Common myeloid progenitor, CD34-positive (primary cell): ENCODE measurements at regions not wholly inside any gene's neighbourhood (a gene's known extent, or its start where the extent isn't known, plus 50 kb on each side); places are given as distances from the start of the nearest gene placed in this dataset.
A peak's percentile ranks its signal among the peaks of the same experiment; 100 is the strongest.

Experiments used
- CTCF ChIA-PET: fragments of 350-600 bp; sonication (Branson Sonifier 250); formaldehyde crosslinking; loops from one replicate; lab custom pipeline; 2021; ENCODE audit warnings: antibody characterized with exemption; lab: Charles Lee
- POLR2A ChIA-PET: fragments of 350-600 bp; sonication (Branson Sonifier 250); formaldehyde crosslinking; loops from one replicate; lab custom pipeline; 2021; ENCODE audit warnings: antibody characterized with exemption; lab: Charles Lee
- DNase-seq, 3 donors: peaks; one replicate each; pipeline versions ENCODE4 v3.0.0 to v3.0.0-alpha.2; 2013
- H3K27ac ChIP-seq, 2 experiments: 1 replicate in 1 of 2; 2 replicates in 1 of 2; pipeline ENCODE4 v1.7.0; 2013; ENCODE audit warnings: inconsistent platforms in 2 of 2, low read length in 2 of 2, mild to moderate bottlenecking in 2 of 2, low read depth in 1 of 2, moderate library complexity in 1 of 2; ENCODE audit not compliant: severe bottlenecking in 2 of 2, insufficient read depth in 1 of 2, poor library complexity in 1 of 2
- H3K27me3 ChIP-seq, 5 experiments: replicated peaks in 2 of 5; 1 replicate in 3 of 5; 2 replicates in 2 of 5; pipeline versions ENCODE4 v1.6.1 to v1.7.0; 2013; ENCODE audit warnings: low read length in 4 of 5, mild to moderate bottlenecking in 2 of 5, moderate library complexity in 2 of 5, inconsistent platforms in 1 of 5; ENCODE audit not compliant: insufficient read depth in 5 of 5, control insufficient read depth in 4 of 5
- H3K36me3 ChIP-seq, 4 experiments: 1 replicate in 2 of 4; 2 replicates in 2 of 4; pipeline versions ENCODE4 v1.6.1 to v1.7.0; 2013; ENCODE audit warnings: low read length in 3 of 4, control low read depth in 1 of 4, mild to moderate bottlenecking in 1 of 4; ENCODE audit not compliant: control insufficient read depth in 4 of 4, insufficient read depth in 4 of 4
- H3K4me1 ChIP-seq, 4 experiments: 1 replicate in 3 of 4; 2 replicates in 1 of 4; pipeline versions ENCODE4 v1.6.1 to v1.7.1; 2013; ENCODE audit warnings: low read length in 3 of 4, mild to moderate bottlenecking in 3 of 4, control low read depth in 1 of 4, inconsistent platforms in 1 of 4, moderate library complexity in 1 of 4; ENCODE audit not compliant: control insufficient read depth in 4 of 4, insufficient read depth in 4 of 4; ENCODE audit errors: control extremely low read depth in 1 of 4
- H3K4me3 ChIP-seq, 7 experiments: 1 replicate in 4 of 7; 2 replicates in 3 of 7; pipeline versions ENCODE4 v1.5.1 to v1.7.0; 2013; ENCODE audit warnings: mild to moderate bottlenecking in 7 of 7, low read length in 6 of 7, moderate library complexity in 6 of 7, inconsistent platforms in 2 of 7, low read depth in 2 of 7, control low read depth in 1 of 7; ENCODE audit not compliant: insufficient read depth in 4 of 7, control insufficient read depth in 1 of 7; ENCODE audit errors: extremely low read depth in 1 of 7
- H3K9me3 ChIP-seq, 5 experiments: 1 replicate in 4 of 5; 2 replicates in 1 of 5; pipeline versions ENCODE4 v1.6.1 to v1.7.1; 2013; ENCODE audit warnings: low read length in 4 of 5, mild to moderate bottlenecking in 2 of 5, inconsistent platforms in 1 of 5, low read depth in 1 of 5, moderate library complexity in 1 of 5; ENCODE audit not compliant: control insufficient read depth in 4 of 5, insufficient read depth in 2 of 5; ENCODE audit errors: control extremely low read depth in 1 of 5
- WGBS: methylation state at CpG from one replicate; pipeline ENCODE4 v1.1.5; 2013; ENCODE audit not compliant: insufficient coverage; 5-methylcytosine and 5-hydroxymethylcytosine counted together

DNA sequence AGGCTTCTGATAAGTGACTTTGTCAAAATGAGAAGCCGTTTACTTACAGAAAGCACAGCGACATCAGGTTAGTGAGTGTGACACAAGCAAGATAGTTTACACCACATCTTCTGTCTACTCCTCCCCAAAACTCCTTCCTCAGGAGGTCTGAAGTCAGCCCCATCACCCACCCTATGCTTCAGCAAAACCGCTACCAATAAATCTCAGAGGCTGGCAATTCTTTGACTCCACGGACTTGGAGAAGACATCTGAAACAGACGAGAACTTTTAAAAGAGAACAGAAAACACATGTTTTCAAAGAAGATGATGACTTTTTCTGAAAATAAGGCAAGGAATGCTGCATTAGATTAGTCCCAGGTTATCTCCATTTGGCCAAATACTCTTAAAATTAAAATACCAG is 261.1 kb downstream of the TBC1D4 start:
- DNase-seq: no peak
- Histone ChIP-seq H3K27me3 (peaks cover 4 to 26% (median 10%) of the 10 kb centered on the region in 5 experiments), H3K36me3 (no peaks in the 10 kb centered on the region), H3K27ac (no peak overlapping the region), H3K4me3 (no peak overlapping the region), H3K9me3 (peaks cover 0 to 1% (median 0%) of the 10 kb centered on the region in 5 experiments), H3K4me1 (peaks cover 2 to 3% (median 2%) of the 10 kb centered on the region in 4 experiments)
- CTCF ChIA-PET: interaction anchor here (0.9 to 1.9 kb wide), 7 partner anchors 8 to 1388 kb away, joined by 3 to 9 read pairs (median 6); no protein-coding TSS in a partner anchor
- POLR2A ChIA-PET: no interaction called here
- WGBS: 76% methylated on average over 5 of the region's 5 CpGs

DNA sequence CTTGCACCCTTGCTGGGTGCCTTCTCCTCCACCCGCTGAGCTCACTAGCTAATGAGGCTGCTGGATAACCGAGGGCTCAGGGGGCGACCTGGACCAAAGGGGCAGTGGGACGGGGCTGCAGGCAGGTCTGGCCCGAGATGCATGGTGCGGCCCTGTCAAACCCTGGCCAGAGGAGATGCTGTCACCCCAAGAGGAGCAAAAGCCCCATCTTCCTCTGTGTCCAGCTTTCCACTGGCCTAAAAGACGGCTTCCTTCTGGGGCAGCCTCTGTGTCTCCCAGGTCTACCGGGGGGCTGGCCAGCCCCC is 261.8 kb downstream of the TBC1D4 start:
- ChIA-PET CTCF (interaction anchor here (0.9 to 1.9 kb wide), 17 partner anchors 8 to 1468 kb away, joined by 3 to 9 read pairs (median 4); no protein-coding TSS in a partner anchor), POLR2A (no interaction called here)
- Histone ChIP-seq H3K9me3 (peaks cover 0 to 1% (median 0%) of the 10 kb centered on the region in 5 experiments), H3K27me3 (peaks cover 4 to 26% (median 11%) of the 10 kb centered on the region in 5 experiments), H3K36me3 (no peaks in the 10 kb centered on the region), H3K27ac (no peak overlapping the region), H3K4me3 (no peak overlapping the region), H3K4me1 (peaks cover 0 to 3% (median 2%) of the 10 kb centered on the region in 4 experiments)
- 79% methylated on average over 8 of the region's 8 CpGs for WGBS
- DNase-seq: no peak

DNA sequence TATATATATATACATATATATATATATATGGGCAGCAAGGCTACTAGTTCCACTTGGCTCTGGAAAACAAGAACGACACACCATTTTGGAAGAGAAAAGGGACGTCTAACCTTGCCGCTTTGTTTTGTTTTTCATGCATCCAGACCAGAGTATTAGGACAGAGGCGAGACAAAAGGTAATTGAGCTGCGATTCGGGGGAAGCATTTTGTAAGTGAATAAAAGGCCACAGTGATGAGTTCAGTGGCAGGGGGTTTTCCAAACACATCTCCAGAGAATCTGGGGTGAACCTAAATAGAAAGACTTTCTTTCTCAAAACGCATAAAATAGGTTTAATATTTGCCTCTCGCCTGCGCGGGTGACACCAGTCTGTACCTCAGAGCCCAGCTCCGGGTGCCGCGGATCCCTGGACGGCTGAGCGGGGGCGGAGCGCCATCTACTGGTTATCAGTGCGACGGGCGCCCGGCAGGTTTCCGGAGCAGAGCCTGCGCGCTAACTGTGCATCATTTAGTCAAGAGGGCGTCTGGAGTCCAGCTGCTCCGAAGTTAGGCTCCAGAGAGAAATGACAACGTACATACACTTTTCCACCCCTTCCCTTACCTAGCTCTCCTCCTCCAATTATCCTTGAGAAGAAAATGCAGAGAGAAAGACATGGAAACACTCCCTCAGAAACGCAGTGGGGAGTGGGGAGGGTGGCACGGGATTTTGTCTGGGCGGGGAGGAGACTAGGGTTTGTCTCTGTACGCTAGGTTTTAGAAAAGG is 262.3 kb downstream of the TBC1D4 start:
- H3K36me3 ChIP-seq: no peaks in the 10 kb centered on the region
- DNase-seq: peak; percentile 52 to 72 (median 71)
- H3K27ac ChIP-seq: no peak overlapping the region
- ChIA-PET CTCF (interaction anchor here (0.6 to 1.9 kb wide), 20 partner anchors 9 to 1498 kb away, joined by 3 to 9 read pairs (median 4); no protein-coding TSS in a partner anchor), POLR2A (no interaction called here)
- H3K4me3 ChIP-seq: peak overlapping the region in 3 of 7 experiments; percentile 34 to 65 (median 41)
- peaks cover 4 to 26% (median 11%) of the 10 kb centered on the region in 5 experiments for H3K27me3 ChIP-seq
- peaks cover 0 to 3% (median 2%) of the 10 kb centered on the region in 4 experiments for H3K4me1 ChIP-seq
- 12% methylated on average over 25 of the region's 31 CpGs for WGBS
- peaks cover 0 to 1% (median 0%) of the 10 kb centered on the region in 5 experiments for H3K9me3 ChIP-seq

DNA sequence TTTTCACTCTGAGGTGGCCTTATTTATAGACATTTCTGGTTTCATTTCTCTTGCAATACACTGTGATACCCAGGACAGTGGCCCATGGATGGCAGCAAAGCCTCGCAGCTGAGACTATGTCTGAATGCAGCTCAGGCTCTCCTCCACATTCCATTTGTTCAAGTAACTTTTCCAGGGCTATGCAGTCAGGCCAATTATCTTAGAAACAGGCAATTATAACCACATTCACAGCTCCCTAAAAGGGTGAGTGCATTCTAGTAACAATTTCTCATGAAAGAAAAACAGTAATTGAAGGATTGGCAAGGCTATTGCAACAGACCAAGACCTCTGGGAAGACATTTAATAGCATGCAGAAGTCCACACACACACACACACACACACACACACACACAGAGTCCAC is 264.0 kb downstream of the TBC1D4 start:
- DNase-seq: no peak

DNA sequence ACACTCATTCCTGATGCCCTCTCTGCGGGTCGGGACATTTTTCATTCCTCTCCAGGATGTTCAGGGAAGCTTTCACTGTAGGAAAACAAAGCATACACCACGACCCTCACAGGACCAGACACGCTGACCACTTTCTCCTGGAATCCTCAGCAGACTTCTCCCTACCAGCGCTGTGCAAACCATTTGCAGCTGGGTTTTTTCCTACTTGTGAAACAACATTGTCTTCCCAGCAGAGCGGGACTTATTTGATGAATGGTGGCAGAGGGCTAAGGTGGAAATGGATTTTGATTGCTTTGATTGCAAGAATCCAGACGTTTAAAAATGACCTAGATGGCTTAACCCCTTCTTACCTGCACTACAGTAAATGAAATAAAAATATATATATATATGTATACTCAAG is 265.9 kb downstream of the TBC1D4 start:
- DNase-seq: no peak
- no peak overlapping the region for H3K4me3 ChIP-seq
- ChIA-PET POLR2A (no interaction called here), CTCF (interaction anchor here (1.4 kb wide), 1 partner anchor 155 kb away, joined by 3 read pairs; no protein-coding TSS in a partner anchor)
- 70% methylated on average over 2 of the region's 7 CpGs for WGBS
- H3K9me3 ChIP-seq: no peaks in the 10 kb centered on the region
- H3K4me1 ChIP-seq: peaks cover 0 to 3% (median 2%) of the 10 kb centered on the region in 4 experiments
- peaks cover 2 to 26% (median 11%) of the 10 kb centered on the region in 5 experiments for H3K27me3 ChIP-seq
- H3K27ac ChIP-seq: no peak overlapping the region
- no peaks in the 10 kb centered on the region for H3K36me3 ChIP-seq

More for the DNA sequence above, 264.0 kb downstream of the TBC1D4 start:
- Histone ChIP-seq H3K36me3 (no peaks in the 10 kb centered on the region), H3K4me1 (peaks cover 0 to 3% (median 2%) of the 10 kb centered on the region in 4 experiments), H3K27ac (no peak overlapping the region), H3K4me3 (no peak overlapping the region), H3K9me3 (peaks cover 0 to 1% (median 0%) of the 10 kb centered on the region in 5 experiments), H3K27me3 (peaks cover 2 to 26% (median 11%) of the 10 kb centered on the region in 5 experiments)
- CTCF ChIA-PET: interaction anchor here (0.9 to 1.5 kb wide), 2 partner anchors 8 to 108 kb away, joined by 3 to 4 read pairs; no protein-coding TSS in a partner anchor
- POLR2A ChIA-PET: no interaction called here
- WGBS: 88% methylated on average over 1 of the region's 1 CpG

DNA sequence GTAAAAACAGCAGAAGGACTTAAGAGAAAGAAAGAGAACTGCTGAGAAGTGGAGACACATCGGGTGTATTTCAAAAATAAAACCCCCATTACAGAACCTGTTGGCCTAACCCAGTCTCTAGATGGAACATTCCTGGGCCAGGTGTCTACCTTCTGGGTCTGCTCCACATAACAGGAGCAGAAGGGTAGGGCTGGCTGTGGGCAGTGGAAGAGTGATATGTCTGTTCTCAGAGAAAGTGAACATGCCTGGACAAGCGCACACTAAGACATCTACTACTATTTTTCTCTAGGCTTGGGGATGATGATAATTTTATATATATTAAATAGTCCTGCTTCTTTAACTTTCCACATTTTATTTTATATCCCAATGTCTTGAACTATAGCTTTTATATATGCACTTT is 267.1 kb downstream of the TBC1D4 start:
- Histone ChIP-seq H3K9me3 (no peaks in the 10 kb centered on the region), H3K4me3 (no peak overlapping the region), H3K27ac (no peak overlapping the region), H3K4me1 (peaks cover 0 to 3% (median 2%) of the 10 kb centered on the region in 4 experiments), H3K27me3 (peaks cover 2 to 16% (median 6%) of the 10 kb centered on the region in 5 experiments), H3K36me3 (no peaks in the 10 kb centered on the region)
- WGBS: no CpG with 5 or more reads among the region's 2 CpGs
- DNase-seq: no peak
- ChIA-PET POLR2A (no interaction called here), CTCF (interaction anchor here (1.4 kb wide), 1 partner anchor 156 kb away, joined by 3 read pairs; no protein-coding TSS in a partner anchor)

DNA sequence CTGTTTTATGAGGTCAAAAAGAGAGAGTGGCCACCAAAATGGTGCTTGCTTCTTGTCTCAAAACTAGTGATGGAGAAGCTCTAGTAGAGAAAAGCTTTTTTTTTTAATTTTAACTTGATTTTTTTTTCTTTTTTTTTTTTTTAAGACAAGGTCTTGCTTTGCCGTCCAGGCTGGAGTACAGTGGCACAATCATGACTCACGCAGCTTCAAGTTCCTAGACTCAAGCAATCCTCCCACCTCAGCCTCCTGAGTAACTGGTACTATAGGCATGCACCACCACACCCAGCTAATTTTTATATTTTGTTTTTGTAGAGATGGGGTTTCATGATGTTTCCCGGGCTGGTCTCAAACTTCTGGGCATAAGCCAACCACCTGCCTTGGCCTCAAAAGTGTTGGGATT is 279.0 kb downstream of the TBC1D4 start:
- Histone ChIP-seq H3K4me3 (no peak overlapping the region), H3K36me3 (no peaks in the 10 kb centered on the region), H3K27ac (no peak overlapping the region), H3K4me1 (no peaks in the 10 kb centered on the region), H3K27me3 (peaks cover 0 to under 1% (median 0%) of the 10 kb centered on the region in 5 experiments), H3K9me3 (peaks cover 0 to 4% (median 2%) of the 10 kb centered on the region in 5 experiments)
- POLR2A ChIA-PET: no interaction called here
- no peak for DNase-seq
- CTCF ChIA-PET: interaction anchor here (1.0 kb wide), 1 partner anchor 154 kb away, joined by 3 read pairs; no protein-coding TSS in a partner anchor
- WGBS: 100% methylated on average over 2 of the region's 3 CpGs
